ENCODE measurements at regions not wholly inside any gene's neighbourhood (a gene's known extent, or its start where the extent isn't known, plus 50 kb on each side); places are given as distances from the start of the nearest gene placed in this dataset.
A peak's percentile ranks its signal among the peaks of the same experiment; 100 is the strongest.

- Histone ChIP-seq H3K27me3 (0 out of 2 replicates have a peak, but pooled peaks cover under 1% of the 10 kb centered on the region), H3K9me3 (replicated peaks) (no peaks in the 10 kb centered on the region), H3K4me3 (no peak overlapping the region), H3K36me3 (no peaks in the 10 kb centered on the region), H3K4me1 (no peaks in the 10 kb centered on the region), H3K27ac (no peak overlapping the region)
- no peak for DNase-seq
These were observed 354.9 kb downstream of the RSL24D1 start for GRCh38 chr15:54841701-54842305.

GRCh38 chr15:54840621-54841398, 355.9 kb downstream of the RSL24D1 start:
- Histone ChIP-seq H3K4me3 (no peak overlapping the region), H3K9me3 (replicated peaks) (no peaks in the 10 kb centered on the region), H3K27me3 (no peaks in the 10 kb centered on the region), H3K4me1 (no peaks in the 10 kb centered on the region), H3K36me3 (no peaks in the 10 kb centered on the region), H3K27ac (no peak overlapping the region)
- peak in 1 of 2 experiments; percentile 11 for DNase-seq

- H3K9me3 ChIP-seq (replicated peaks) = no peaks in the 10 kb centered on the region
- DNase-seq = no peak
- H3K27me3 ChIP-seq = no peaks in the 10 kb centered on the region
- H3K4me3 ChIP-seq = no peak overlapping the region
- H3K4me1 ChIP-seq = no peaks in the 10 kb centered on the region
- no peak overlapping the region for H3K27ac ChIP-seq
- no peaks in the 10 kb centered on the region for H3K36me3 ChIP-seq
These were observed 357.4 kb downstream of the RSL24D1 start for GRCh38 chr15:54839379-54839778.

- no peak for DNase-seq
- Histone ChIP-seq H3K9me3 (replicated peaks) (no peaks in the 10 kb centered on the region), H3K27ac (no peak overlapping the region)
These were observed 360.5 kb downstream of the RSL24D1 start for GRCh38 chr15:54836052-54836795.

GRCh38 chr15:54829821-54830220, 366.9 kb downstream of the RSL24D1 start:
- Histone ChIP-seq H3K4me3 (no peak overlapping the region), H3K27ac (no peak overlapping the region), H3K9me3 (replicated peaks) (no peaks in the 10 kb centered on the region), H3K4me1 (no peaks in the 10 kb centered on the region), H3K36me3 (no peaks in the 10 kb centered on the region), H3K27me3 (no peaks in the 10 kb centered on the region)
- no peak for DNase-seq

More at GRCh38 chr15:54836052-54836795, 360.5 kb downstream of the RSL24D1 start:
- Histone ChIP-seq H3K36me3 (no peaks in the 10 kb centered on the region), H3K27me3 (no peaks in the 10 kb centered on the region), H3K4me3 (no peak overlapping the region), H3K4me1 (no peaks in the 10 kb centered on the region)

- DNase-seq = no peak
These were observed 375.9 kb downstream of the RSL24D1 start for GRCh38 chr15:54820811-54821210.

GRCh38 chr15:54820098-54820497, 376.6 kb downstream of the RSL24D1 start:
- H3K4me3 ChIP-seq = no peak overlapping the region
- H3K27me3 ChIP-seq = no peaks in the 10 kb centered on the region
- DNase-seq = no peak
- no peaks in the 10 kb centered on the region for H3K4me1 ChIP-seq
- no peaks in the 10 kb centered on the region for H3K9me3 ChIP-seq (replicated peaks)
- no peak overlapping the region for H3K27ac ChIP-seq
- H3K36me3 ChIP-seq = no peaks in the 10 kb centered on the region

More at GRCh38 chr15:54820811-54821210, 375.9 kb downstream of the RSL24D1 start:
- Histone ChIP-seq H3K27ac (no peak overlapping the region), H3K36me3 (no peaks in the 10 kb centered on the region), H3K4me3 (no peak overlapping the region), H3K9me3 (replicated peaks) (no peaks in the 10 kb centered on the region), H3K4me1 (no peaks in the 10 kb centered on the region), H3K27me3 (no peaks in the 10 kb centered on the region)

GRCh38 chr15:54816401-54816800, 380.3 kb downstream of the RSL24D1 start:
- H3K9me3 ChIP-seq (replicated peaks) = no peaks in the 10 kb centered on the region

GRCh38 chr15:54815556-54815955, 381.2 kb downstream of the RSL24D1 start:
- no peak for DNase-seq
- H3K4me3 ChIP-seq = no peak overlapping the region
- no peaks in the 10 kb centered on the region for H3K27me3 ChIP-seq
- H3K27ac ChIP-seq = no peak overlapping the region
- H3K9me3 ChIP-seq (replicated peaks) = no peaks in the 10 kb centered on the region
- no peaks in the 10 kb centered on the region for H3K36me3 ChIP-seq
- H3K4me1 ChIP-seq = no peaks in the 10 kb centered on the region

More at GRCh38 chr15:54816401-54816800, 380.3 kb downstream of the RSL24D1 start:
- Histone ChIP-seq H3K4me1 (no peaks in the 10 kb centered on the region), H3K36me3 (no peaks in the 10 kb centered on the region), H3K27me3 (no peaks in the 10 kb centered on the region), H3K4me3 (no peak overlapping the region), H3K27ac (no peak overlapping the region)
- DNase-seq = no peak

GRCh38 chr15:54812383-54812782, 384.4 kb downstream of the RSL24D1 start:
- no peak overlapping the region for H3K4me3 ChIP-seq
- no peak overlapping the region for H3K27ac ChIP-seq
- no peaks in the 10 kb centered on the region for H3K36me3 ChIP-seq
- no peaks in the 10 kb centered on the region for H3K27me3 ChIP-seq
- DNase-seq = no peak
- H3K4me1 ChIP-seq = no peaks in the 10 kb centered on the region
- H3K9me3 ChIP-seq (replicated peaks) = no peaks in the 10 kb centered on the region

- H3K4me1 ChIP-seq = 0 out of 2 replicates have a peak, but pooled peaks cover 3% of the 10 kb centered on the region
- no peaks in the 10 kb centered on the region for H3K27me3 ChIP-seq
- H3K36me3 ChIP-seq = no peaks in the 10 kb centered on the region
- no peaks in the 10 kb centered on the region for H3K9me3 ChIP-seq (replicated peaks)
- H3K4me3 ChIP-seq = no peak overlapping the region
- DNase-seq = no peak
- H3K27ac ChIP-seq = no peak overlapping the region
These were observed 386.2 kb downstream of the RSL24D1 start for GRCh38 chr15:54810496-54810895.

GRCh38 chr15:54810031-54810430, 386.7 kb downstream of the RSL24D1 start:
- no peak overlapping the region for H3K4me3 ChIP-seq
- no peaks in the 10 kb centered on the region for H3K27me3 ChIP-seq
- DNase-seq = no peak
- H3K36me3 ChIP-seq = no peaks in the 10 kb centered on the region
- H3K4me1 ChIP-seq = 0 out of 2 replicates have a peak, but pooled peaks cover 3% of the 10 kb centered on the region
- H3K9me3 ChIP-seq (replicated peaks) = no peaks in the 10 kb centered on the region
- no peak overlapping the region for H3K27ac ChIP-seq

- no peaks in the 10 kb centered on the region for H3K27me3 ChIP-seq
These were observed 388.4 kb downstream of the RSL24D1 start for GRCh38 chr15:54808321-54808720.

GRCh38 chr15:54803987-54804386, 392.8 kb downstream of the RSL24D1 start:
- Histone ChIP-seq H3K27ac (no peak overlapping the region), H3K27me3 (no peaks in the 10 kb centered on the region), H3K4me3 (no peak overlapping the region), H3K4me1 (peaks cover 5% of the 10 kb centered on the region; the same call in 1 of the 2 replicates), H3K36me3 (no peaks in the 10 kb centered on the region), H3K9me3 (replicated peaks) (no peaks in the 10 kb centered on the region)
- no peak for DNase-seq

More at GRCh38 chr15:54808321-54808720, 388.4 kb downstream of the RSL24D1 start:
- peaks cover 4% of the 10 kb centered on the region; the same call in 1 of the 2 replicates for H3K4me1 ChIP-seq
- no peak overlapping the region for H3K4me3 ChIP-seq
- DNase-seq = no peak
- no peak overlapping the region for H3K27ac ChIP-seq
- no peaks in the 10 kb centered on the region for H3K36me3 ChIP-seq
- no peaks in the 10 kb centered on the region for H3K9me3 ChIP-seq (replicated peaks)

All from SJCRH30 (cell line).